Posterior vena cava (tissue), 2 donors: ENCODE measurements at regions not wholly inside any gene's neighbourhood (a gene's known extent, or its start where the extent isn't known, plus 50 kb on each side); places are given as distances from the start of the nearest gene placed in this dataset.
"Not testable (repeated sequence)": the region's sequence is repeated elsewhere in the genome, so short reads cannot be mapped to it uniquely, and the experiment has no call there.

Experiments
- DNase-seq: peaks from one replicate; pipeline ENCODE4 v3.0.0-alpha.2; 2020; ENCODE audit warnings: low spot score
- intact Hi-C, 2 donors: fragments of 100-400 bp; cut with DNase I; formaldehyde crosslinking; loops; one replicate each; pipeline versions ENCODE4 v1.14.1 to v1.14.2; 2022 to 2023
- donor health status: DM: yes; HTN: yes; CAD: no.
- donor health status: DM: yes; HTN: yes; CAD: no.

DNA sequence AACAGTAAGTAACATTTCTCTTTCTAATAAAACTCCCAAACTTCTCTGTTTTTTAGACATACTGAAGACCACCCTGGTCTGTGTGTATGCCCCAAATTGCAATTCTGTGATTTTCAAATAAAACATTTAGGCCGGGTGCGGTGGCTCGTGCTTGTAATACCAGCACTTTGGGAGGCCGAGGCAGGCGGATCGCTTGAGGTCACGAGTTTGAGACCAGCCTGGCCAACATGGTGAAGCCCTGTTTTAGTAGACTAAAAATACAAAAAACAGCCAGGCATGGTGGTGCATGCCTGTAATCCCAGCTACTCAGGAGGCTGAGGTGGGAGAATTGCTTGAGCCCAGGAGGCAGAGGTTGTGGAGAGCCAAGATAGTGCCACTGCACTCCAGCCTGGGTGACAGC lies 368.5 kb downstream of the PTPRU start:
- DNase-seq = peak; percentile 25
- intact Hi-C loops = not testable (repeated sequence)

DNA sequence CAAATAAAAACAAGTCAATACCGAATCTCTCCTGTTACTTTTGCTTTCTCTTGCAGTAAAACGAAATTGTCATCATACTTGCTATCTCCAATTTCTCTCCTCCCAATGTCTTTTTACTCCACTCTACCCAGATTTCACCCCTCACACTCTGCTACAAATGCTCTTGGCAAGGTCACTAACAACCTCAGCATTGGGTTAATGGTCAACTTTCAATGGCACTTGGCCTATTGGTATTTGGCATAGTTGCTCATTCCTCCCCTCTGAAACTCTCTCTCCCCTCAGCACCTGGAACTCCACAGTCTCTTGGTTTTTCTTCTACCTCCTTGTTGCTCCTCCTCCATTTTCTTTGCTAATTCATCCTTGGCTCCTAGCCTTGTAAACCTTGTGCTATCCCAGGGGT lies 367.3 kb downstream of the PTPRU start:
- no peak for DNase-seq
- intact Hi-C loops = no loop called here

DNA sequence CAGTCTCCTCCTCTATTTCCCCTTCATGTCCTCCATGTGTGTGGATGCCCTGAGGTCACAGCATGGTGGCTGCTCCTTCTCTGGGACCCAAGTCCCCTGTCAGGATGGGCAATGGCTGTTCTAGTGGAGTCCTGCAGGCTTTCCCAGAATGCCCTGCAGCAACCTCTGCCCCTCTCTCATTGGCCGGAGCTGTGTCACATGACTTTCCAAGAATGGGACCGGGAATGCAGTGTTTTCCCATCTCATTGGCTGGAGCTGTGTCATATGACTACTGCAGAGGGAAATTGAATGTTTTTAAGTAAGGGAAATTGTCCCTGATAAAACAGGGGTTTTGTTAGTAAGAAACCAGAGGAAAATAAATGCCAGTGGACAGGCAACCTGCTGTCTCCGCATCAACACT lies 365.9 kb downstream of the PTPRU start:
- peak; percentile 14 for DNase-seq
- intact Hi-C loops = no loop called here

DNA sequence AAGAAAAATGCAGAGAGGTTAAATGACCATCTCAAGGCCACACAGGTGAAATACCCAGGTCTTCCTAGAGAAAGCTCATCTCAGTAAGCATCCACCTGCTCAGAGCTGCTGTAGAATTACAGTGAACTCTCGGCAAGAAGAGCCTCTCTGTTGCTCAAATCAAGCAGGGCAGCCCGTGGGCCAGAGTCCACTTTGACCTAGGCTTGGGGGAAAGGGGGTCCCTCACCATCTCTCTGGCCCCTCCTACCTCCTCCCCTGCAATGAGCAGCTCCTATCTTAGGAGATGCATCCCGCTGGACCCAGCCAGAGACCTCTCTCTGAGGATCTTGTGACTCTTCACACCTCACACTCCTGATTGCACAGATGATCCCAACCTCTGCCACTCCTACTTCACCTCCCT lies 364.7 kb downstream of the PTPRU start:
- DNase-seq = peak; percentile 58
- intact Hi-C loops = no loop called here

DNA sequence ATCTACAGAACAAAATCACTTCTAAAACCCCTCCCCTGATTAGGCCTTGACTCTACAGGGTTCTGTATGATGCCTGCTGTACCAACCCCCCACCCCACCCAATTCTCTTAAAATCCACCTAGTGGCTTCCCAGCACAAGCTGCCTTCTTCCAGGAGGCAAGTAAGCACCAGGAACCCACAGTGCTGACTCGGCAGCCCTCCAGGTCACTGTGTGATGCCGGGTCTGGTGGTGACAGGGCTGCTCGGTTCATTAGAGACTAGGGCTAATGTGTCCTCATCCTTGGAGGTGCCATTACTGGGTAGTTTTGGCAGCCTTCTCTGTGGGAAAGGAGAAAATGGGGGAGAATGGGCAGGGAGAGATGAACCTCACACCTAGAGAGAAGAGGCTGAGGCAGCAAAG lies 363.5 kb downstream of the PTPRU start:
- no peak for DNase-seq
- intact Hi-C loops = no loop called here

DNA sequence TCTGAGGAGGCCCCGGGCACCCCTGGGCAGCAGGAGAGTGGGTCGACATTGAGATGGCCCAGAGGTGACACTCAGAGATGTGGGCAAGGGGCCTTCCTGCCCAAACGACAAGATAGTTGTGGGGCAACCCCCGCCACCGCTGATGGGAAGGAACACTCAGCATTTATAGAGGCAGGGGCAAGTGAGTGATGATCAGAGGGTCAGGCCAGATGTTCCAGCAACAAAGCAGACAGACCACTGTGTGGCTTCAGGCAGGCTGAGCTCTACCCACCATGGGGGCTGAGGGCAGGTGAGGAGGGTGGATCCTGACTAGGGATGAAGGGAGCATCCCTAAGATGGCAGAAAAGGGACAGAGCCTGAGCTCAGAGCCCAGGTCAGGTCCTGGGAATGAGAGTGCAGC lies 362.7 kb downstream of the PTPRU start:
- intact Hi-C loops = no loop called here

DNA sequence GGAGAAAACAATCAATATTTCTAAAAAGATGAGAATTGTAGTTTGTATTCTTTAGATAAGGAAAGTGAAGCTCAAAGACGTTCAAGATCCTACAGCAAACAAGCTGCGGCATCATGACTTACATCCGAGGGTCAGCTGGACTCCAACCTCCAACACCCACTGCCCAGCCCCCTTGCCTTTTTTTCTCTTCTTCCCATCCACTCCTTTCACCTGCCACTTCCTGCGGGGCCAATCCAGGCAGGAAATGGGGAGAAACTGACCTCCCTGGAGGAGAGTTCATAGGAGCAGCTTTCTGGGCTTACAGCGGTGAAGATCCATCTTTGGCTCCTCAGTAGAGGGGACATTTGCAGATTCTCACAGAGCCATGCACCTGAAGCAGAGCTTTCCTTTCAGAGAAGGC lies 361.5 kb downstream of the PTPRU start:
- DNase-seq = no peak
- intact Hi-C loops = no loop called here

More for the DNA sequence above, 362.7 kb downstream of the PTPRU start:
- peak; percentile 45 for DNase-seq

DNA sequence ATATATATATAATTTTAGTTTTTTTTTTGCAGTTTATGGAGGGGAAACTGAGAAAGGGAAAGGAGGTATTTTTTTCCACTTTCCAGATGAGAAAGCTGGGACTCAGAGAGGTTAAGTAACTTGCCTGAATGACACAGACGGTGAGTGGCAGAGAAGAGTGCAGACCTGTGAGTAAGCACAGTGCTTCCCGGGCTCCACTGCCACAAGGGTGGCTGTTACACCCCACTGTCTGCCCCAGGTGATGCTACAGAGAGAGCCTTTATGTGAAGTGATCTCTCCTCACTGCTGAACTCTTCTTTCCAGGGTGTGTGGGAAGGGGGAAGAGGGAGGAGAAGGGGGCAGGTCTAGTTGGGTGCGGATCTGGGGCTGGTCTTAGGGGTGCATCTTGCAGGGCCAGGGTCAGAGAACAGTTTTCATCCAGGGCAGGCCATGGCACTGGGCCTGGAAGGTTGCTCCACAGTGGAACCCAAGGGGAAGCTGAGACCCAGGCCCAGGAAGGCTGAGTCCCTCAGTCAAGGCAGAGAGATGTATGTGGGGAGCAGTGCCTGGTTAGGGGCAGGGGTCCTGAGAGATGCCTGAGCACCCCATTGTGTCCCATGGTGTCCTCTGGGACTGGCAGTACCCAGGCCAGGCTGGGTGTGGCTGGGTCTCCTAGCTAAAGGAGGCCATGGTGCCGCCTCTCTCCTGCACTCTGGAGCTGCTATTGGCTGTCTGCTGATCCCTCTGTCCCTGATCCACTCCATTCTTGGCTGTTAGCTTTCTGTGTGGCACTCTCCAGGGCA lies 357.5 kb downstream of the PTPRU start:
- intact Hi-C loops = no loop called here
- DNase-seq = no peak

DNA sequence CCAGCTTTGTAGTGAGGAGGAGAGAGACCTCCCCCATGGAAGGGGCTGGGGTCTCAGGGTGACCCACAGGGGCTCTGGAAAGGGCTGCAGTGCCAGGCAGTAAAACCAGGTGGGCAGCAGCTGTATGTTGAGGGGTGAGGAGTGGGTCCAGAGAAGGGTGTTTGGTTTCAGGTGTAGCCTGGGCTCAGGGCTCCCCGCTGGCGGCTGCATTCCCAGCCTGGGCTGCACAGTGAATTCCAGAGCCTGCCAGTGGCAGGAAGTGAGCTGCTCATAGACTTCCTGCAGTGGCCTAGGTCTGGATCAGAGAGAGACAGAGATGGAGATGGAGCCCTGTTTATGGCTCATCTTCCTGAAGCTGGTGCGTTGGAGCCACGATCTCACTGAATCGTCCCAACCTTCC lies 356.4 kb downstream of the PTPRU start:
- intact Hi-C loops = no loop called here
- no peak for DNase-seq

DNA sequence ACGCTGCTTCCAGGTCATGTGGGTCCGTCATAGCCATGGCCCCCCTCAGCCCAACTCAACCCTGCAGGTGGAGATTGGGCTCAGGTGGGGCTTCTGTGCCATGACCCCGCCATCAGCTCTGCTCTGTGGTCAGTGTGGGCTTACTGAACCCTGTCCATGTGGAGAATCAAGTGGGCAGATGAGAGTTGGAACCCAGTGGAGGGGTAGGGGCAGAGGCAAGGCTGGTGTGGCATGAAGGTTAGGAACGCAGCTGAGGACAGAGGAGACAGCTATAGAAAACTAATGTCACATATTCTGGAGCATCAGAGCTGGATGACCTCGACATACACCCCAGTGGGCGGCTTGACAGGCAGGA lies 355.9 kb downstream of the PTPRU start:
- no peak for DNase-seq
- intact Hi-C loops = no loop called here

DNA sequence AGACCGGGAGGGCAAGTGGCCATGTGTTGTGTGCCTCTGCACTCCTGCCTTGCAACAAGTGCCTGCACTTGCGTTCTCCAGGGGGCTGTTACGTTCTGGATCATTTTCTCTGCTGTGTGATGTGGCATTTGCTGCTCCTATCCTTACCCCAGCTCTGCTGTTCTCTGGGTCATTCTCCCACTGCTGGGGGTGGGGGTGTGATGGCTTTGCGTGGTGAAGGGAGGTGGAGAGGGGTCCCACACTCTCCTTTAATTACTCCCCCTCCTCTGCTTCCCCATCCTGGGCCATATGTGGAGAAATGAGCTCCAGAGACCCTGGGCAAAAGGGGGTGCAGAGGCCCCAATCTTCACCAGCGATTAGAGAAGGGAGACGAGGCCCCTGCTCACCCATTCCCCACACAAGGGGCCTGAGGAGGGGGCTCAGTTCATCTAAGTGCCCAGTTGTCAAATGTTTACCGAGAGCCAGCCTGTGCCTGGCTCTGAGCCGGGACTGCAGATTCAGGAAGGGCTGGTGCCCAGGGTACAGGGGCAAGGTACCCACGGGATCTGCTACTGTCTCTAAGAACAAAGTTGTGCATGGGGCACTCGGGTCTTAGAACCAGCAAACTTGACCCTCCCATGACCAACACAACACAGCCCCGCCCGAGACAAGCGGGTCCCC lies 355.4 kb downstream of the PTPRU start:
- intact Hi-C loops = loop anchor here in 1 of 2 donors (2.0 kb wide), 1 partner anchor 77 kb away; no protein-coding TSS in a partner anchor
- no peak for DNase-seq

DNA sequence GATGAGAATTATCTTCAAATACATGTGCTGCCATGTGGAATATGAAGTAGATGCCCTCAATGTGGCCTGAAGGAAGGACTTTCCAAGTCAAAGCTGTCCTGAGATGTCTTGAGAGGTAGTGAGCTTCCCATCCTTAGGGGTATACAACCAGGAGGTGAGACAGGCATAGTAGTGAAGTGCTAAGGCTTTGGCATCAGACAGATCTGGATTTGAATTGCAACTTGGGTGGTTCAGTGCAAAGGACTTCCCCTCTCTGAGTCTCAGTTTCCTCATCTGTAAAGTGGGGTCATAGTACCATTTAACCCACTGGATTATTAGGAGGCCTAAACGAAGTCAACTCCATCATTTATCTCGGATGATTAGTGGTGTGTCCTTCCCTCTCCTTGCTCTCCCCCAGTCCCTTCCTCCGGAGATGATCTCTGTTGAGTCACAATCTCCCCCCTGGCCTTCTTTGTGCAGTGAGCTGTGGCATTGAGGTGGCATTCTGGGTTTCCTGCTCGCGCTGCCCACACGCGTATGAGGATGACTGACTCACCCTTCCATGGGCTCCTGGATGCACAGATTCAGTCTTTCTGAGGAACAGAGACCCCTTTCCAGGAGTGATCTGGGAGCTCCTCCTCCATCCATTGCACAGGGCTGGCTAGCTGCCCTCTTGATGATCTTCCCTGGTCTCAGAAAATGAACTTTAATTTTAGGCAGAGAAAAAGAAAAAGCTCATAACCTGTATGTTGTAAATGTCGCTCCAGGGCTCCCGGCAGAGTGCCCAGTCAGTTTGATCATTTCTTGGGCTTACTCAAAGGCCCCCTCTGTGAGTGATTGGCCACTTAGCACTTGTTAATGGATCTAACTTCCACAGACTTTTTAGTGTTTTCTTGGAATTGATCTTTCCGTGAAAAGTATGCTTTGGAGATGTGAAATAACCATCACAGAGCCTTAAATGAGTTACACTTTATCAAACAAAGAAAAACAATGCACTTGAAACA lies 354.6 kb downstream of the PTPRU start:
- intact Hi-C loops = loop anchor here in 1 of 2 donors (2.0 kb wide), 1 partner anchor 76 kb away; no protein-coding TSS in a partner anchor
- DNase-seq = no peak

DNA sequence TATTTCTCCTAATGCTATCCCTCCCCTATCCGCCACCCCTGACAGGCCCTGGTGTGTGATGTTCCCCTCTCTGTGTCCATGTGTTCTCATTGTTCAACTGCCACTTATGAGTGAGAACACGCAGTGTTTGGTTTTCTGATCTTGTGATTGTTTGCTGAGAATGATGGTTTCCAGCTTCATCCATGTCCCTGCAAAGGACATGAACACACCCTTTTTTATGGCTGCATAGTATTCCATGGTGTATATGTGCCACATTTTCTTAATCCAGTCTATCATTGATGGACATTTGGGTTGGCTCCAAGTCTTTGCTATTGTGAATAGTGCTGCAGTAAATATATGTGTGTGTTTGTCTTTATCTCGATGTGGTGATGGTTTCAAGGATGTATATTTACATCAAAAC lies 353.4 kb downstream of the PTPRU start:
- intact Hi-C loops = loop anchor here in 1 of 2 donors (2.0 kb wide), 1 partner anchor 75 kb away; no protein-coding TSS in a partner anchor

DNA sequence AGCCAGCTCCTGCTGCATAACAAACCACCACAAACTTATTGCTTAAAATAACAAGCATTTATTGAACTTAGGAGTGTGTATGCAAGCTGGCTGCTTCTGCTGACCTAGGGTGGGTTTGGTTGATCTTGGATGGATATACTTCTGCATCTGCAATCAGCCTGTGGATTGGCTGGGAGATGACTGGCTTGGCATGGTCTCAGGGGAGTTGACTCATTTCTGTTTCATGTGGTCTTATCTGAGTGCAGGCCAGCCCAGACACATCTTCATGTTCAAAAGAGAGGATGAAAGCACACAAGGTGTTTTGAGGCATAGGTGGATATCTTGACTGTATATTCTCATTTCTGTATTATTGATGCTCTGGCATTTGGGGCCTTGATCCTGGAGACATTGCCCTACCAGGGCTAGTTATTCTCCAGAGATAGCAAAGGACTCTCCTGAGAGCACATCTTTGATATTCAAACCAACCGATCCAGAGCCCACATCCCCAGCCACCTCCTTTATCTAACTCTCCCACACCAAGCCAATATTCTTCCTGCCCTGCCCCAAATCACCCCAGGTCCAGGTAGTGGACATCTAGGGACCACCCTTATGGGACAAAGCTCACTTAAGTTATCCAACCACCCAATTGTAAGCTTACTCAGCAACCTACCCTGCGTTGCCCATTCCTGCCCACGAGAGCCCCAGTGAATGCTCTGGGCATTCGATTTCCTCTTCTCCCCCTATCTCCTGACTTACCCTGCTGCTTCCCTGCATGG lies 350.8 kb downstream of the PTPRU start:
- intact Hi-C loops = no loop called here
- no peak for DNase-seq

More for the DNA sequence above, 353.4 kb downstream of the PTPRU start:
- DNase-seq = not testable (repeated sequence)

DNA sequence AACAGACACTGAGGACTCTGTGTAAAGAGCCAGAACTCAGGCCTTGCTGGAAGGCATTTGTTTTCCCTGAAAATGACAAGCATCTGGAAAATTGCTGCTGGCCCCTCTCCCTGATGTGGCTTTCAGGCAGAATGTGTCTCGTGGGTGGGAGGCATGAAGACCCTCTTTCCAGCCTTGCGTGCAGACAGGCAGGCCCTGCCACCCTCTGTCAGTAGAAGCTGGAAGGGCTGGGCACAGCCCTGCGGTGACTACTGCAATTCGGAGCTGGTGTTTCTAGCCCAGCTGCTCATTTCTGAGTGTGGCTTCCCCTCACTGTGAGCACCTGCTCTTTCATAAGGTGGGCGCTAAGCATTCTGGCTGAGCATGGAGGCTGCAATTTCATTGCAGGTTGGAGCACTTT lies 349.9 kb downstream of the PTPRU start:
- intact Hi-C loops = no loop called here
- no peak for DNase-seq

DNA sequence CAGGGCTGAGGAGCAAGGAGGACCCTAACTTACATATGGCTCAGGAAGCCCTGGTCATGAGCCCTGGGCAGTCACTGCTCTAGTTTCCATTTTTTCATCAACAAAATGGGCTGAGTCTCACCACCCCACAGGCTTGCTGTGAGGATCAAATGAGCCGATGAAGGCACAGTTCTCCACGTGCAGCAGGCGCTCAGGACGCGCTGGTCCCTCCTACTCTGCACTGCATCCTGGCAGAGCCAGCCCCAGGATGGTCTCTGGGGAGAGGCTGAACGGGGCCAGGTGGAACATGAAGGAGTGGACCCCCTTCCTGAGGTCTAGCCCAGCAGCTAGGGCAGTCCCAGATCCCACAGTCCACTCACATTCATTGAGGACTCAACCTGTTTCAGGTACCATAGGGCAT lies 349.3 kb downstream of the PTPRU start:
- no peak for DNase-seq
- intact Hi-C loops = no loop called here

DNA sequence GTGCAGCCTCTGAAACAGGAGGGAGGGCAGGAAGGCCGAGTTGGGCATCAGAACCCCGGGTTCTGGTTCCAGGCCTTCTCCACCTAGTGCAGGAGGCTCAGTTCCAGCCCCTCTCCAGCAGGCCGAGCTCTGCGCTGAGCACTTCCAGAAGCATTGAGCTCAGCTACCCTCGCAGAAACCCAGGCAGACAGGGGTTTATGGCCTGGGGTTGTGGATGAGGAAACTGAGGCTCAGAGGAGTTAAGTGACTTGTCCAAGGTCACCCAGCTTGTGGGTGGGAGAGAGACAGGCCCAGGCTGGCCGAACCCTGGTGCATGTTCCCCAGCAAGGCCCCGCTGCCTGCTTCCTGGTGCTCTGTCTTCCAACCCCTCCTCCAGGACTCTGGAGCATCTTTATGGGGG lies 348.9 kb downstream of the PTPRU start:
- DNase-seq = no peak
- intact Hi-C loops = no loop called here

DNA sequence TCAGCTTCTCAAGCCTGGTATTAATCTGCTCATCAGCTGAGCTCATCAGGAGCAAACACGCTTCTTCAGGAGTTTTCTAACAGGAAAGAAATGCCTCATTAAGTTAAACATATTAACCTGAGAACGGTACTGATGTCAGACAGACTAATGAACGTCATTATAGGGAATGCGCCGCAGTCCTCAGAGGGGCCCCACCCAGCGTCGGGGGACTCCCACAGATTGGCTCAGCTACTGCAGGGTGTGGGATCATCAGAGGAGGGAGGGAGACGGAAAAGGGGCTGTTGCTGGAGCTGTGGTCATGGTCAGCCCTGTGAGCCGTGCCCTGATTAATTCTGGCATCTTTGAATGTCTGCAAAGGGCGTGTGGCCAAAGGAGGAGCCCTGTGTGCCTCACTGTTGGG lies 348.5 kb downstream of the PTPRU start:
- intact Hi-C loops = no loop called here
- no peak for DNase-seq

DNA sequence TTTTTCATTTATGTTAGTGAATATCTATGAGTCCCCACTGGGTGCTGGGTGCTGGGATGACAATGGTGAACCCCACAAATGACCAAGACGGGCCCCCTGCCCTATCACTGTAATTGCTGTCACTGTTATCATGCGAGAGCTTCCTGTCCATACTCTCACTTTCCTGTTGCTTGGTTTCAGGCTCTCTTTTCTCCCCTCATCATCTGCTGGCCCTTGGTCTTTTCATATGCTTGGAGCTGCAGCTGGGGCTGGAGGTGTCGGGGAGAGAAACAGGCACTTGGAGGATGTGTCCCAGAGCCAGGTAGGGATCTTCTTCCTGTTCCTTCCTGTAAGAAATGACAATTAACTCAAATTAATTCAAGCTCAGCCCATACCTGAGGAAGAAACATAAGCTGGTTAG lies 348.0 kb downstream of the PTPRU start:
- no peak for DNase-seq
- intact Hi-C loops = no loop called here
